ENCODE measurements at regions not wholly inside any gene's neighbourhood (a gene's known extent, or its start where the extent isn't known, plus 50 kb on each side); places are given as distances from the start of the nearest gene placed in this dataset.

GRCh38 chr10:29403208-29403607 is 114.3 kb downstream of the LYZL1 start:
- FAIRE-seq: no peak

GRCh38 chr10:29407280-29407858 is 118.5 kb downstream of the LYZL1 start:
- FAIRE-seq: no peak
